ENCODE measurements at regions not wholly inside any gene's neighbourhood (a gene's known extent, or its start where the extent isn't known, plus 50 kb on each side); places are given as distances from the start of the nearest gene placed in this dataset.

- CTCF ChIA-PET, result no interaction called here
Measured at GRCh38 chr2:220181165-220181564, 553.7 kb downstream of the SLC4A3 start.

GRCh38 chr2:220182790-220183189, 555.4 kb downstream of the SLC4A3 start:
- H3K4me1 Mint-ChIP-seq, result no peaks in the 10 kb centered on the region
- H3K9me3 Mint-ChIP-seq, result no peaks in the 10 kb centered on the region
- no peak for DNase-seq
- H3K36me3 Mint-ChIP-seq, result no peaks in the 10 kb centered on the region
- CTCF ChIA-PET, result no interaction called here
- no peaks in the 10 kb centered on the region for H3K27me3 Mint-ChIP-seq
- no peak overlapping the region for H3K4me3 Mint-ChIP-seq
- no peak overlapping the region for H3K27ac Mint-ChIP-seq

More at GRCh38 chr2:220181165-220181564, 553.7 kb downstream of the SLC4A3 start:
- Mint-ChIP-seq H3K4me3 (no peak overlapping the region), H3K27ac (no peak overlapping the region), H3K9me3 (no peaks in the 10 kb centered on the region), H3K27me3 (no peaks in the 10 kb centered on the region), H3K4me1 (no peaks in the 10 kb centered on the region), H3K36me3 (no peaks in the 10 kb centered on the region)
- no peak for DNase-seq

GRCh38 chr2:220185766-220186305, 558.4 kb downstream of the SLC4A3 start:
- Mint-ChIP-seq H3K27ac (no peak overlapping the region), H3K27me3 (no peaks in the 10 kb centered on the region), H3K9me3 (no peaks in the 10 kb centered on the region), H3K4me3 (no peak overlapping the region), H3K36me3 (no peaks in the 10 kb centered on the region), H3K4me1 (no peaks in the 10 kb centered on the region)
- DNase-seq, result no peak
- CTCF ChIA-PET, result no interaction called here

GRCh38 chr2:220188031-220188430, 560.6 kb downstream of the SLC4A3 start:
- no peak for DNase-seq
- H3K4me1 Mint-ChIP-seq, result no peaks in the 10 kb centered on the region
- CTCF ChIA-PET, result no interaction called here
- no peaks in the 10 kb centered on the region for H3K27me3 Mint-ChIP-seq
- H3K4me3 Mint-ChIP-seq, result no peak overlapping the region
- peaks cover 2% of the 10 kb centered on the region for H3K9me3 Mint-ChIP-seq
- no peak overlapping the region for H3K27ac Mint-ChIP-seq
- H3K36me3 Mint-ChIP-seq, result no peaks in the 10 kb centered on the region

- no peaks in the 10 kb centered on the region for H3K27me3 Mint-ChIP-seq
- no peaks in the 10 kb centered on the region for H3K36me3 Mint-ChIP-seq
- CTCF ChIA-PET, result no interaction called here
- H3K27ac Mint-ChIP-seq, result no peak overlapping the region
- no peak overlapping the region for H3K4me3 Mint-ChIP-seq
- no peak for DNase-seq
- no peaks in the 10 kb centered on the region for H3K4me1 Mint-ChIP-seq
- peaks cover 2% of the 10 kb centered on the region for H3K9me3 Mint-ChIP-seq
Measured at GRCh38 chr2:220191031-220191430, 563.6 kb downstream of the SLC4A3 start.

- CTCF ChIA-PET, result no interaction called here
- no peak for DNase-seq
- Mint-ChIP-seq H3K27me3 (no peaks in the 10 kb centered on the region), H3K4me3 (no peak overlapping the region), H3K4me1 (no peaks in the 10 kb centered on the region), H3K9me3 (peaks cover 2% of the 10 kb centered on the region), H3K27ac (no peak overlapping the region), H3K36me3 (no peaks in the 10 kb centered on the region)
Measured at GRCh38 chr2:220191737-220192136, 564.3 kb downstream of the SLC4A3 start.

- no peaks in the 10 kb centered on the region for H3K4me1 Mint-ChIP-seq
- CTCF ChIA-PET, result no interaction called here
- H3K27me3 Mint-ChIP-seq, result no peaks in the 10 kb centered on the region
- H3K36me3 Mint-ChIP-seq, result no peaks in the 10 kb centered on the region
- H3K27ac Mint-ChIP-seq, result no peak overlapping the region
- peaks cover 4% of the 10 kb centered on the region for H3K9me3 Mint-ChIP-seq
- no peak for DNase-seq
- H3K4me3 Mint-ChIP-seq, result no peak overlapping the region
Measured at GRCh38 chr2:220192994-220193753, 565.7 kb downstream of the SLC4A3 start.

- Mint-ChIP-seq H3K4me3 (no peak overlapping the region), H3K9me3 (peaks cover 7% of the 10 kb centered on the region), H3K4me1 (no peaks in the 10 kb centered on the region), H3K27me3 (no peaks in the 10 kb centered on the region), H3K27ac (no peak overlapping the region), H3K36me3 (no peaks in the 10 kb centered on the region)
- CTCF ChIA-PET, result no interaction called here
- no peak for DNase-seq
Measured at GRCh38 chr2:220194630-220195584, 567.5 kb downstream of the SLC4A3 start.

- no peaks in the 10 kb centered on the region for H3K4me1 Mint-ChIP-seq
- DNase-seq, result no peak
- CTCF ChIA-PET, result no interaction called here
Measured at GRCh38 chr2:220198896-220199295, 571.5 kb downstream of the SLC4A3 start.

GRCh38 chr2:220202066-220202465, 574.6 kb downstream of the SLC4A3 start:
- Mint-ChIP-seq H3K4me1 (no peaks in the 10 kb centered on the region), H3K27me3 (no peaks in the 10 kb centered on the region), H3K4me3 (no peak overlapping the region), H3K36me3 (no peaks in the 10 kb centered on the region), H3K27ac (no peak overlapping the region), H3K9me3 (peaks cover 9% of the 10 kb centered on the region)
- DNase-seq, result no peak
- CTCF ChIA-PET, result no interaction called here

More at GRCh38 chr2:220198896-220199295, 571.5 kb downstream of the SLC4A3 start:
- H3K27ac Mint-ChIP-seq, result no peak overlapping the region
- H3K9me3 Mint-ChIP-seq, result peaks cover 9% of the 10 kb centered on the region
- H3K4me3 Mint-ChIP-seq, result no peak overlapping the region
- no peaks in the 10 kb centered on the region for H3K27me3 Mint-ChIP-seq
- H3K36me3 Mint-ChIP-seq, result no peaks in the 10 kb centered on the region

GRCh38 chr2:220209093-220209492, 581.7 kb downstream of the SLC4A3 start:
- Mint-ChIP-seq H3K36me3 (no peaks in the 10 kb centered on the region), H3K9me3 (no peaks in the 10 kb centered on the region)

GRCh38 chr2:220209751-220210150, 582.3 kb downstream of the SLC4A3 start:
- H3K36me3 Mint-ChIP-seq, result no peaks in the 10 kb centered on the region
- no peaks in the 10 kb centered on the region for H3K27me3 Mint-ChIP-seq
- CTCF ChIA-PET, result no interaction called here
- no peak for DNase-seq
- no peaks in the 10 kb centered on the region for H3K4me1 Mint-ChIP-seq
- no peaks in the 10 kb centered on the region for H3K9me3 Mint-ChIP-seq
- no peak overlapping the region for H3K4me3 Mint-ChIP-seq
- no peak overlapping the region for H3K27ac Mint-ChIP-seq

More at GRCh38 chr2:220209093-220209492, 581.7 kb downstream of the SLC4A3 start:
- DNase-seq, result no peak
- Mint-ChIP-seq H3K27ac (no peak overlapping the region), H3K4me1 (no peaks in the 10 kb centered on the region), H3K4me3 (no peak overlapping the region), H3K27me3 (no peaks in the 10 kb centered on the region)
- CTCF ChIA-PET, result no interaction called here

- no peaks in the 10 kb centered on the region for H3K27me3 Mint-ChIP-seq
- H3K4me1 Mint-ChIP-seq, result no peaks in the 10 kb centered on the region
- no peak for DNase-seq
- CTCF ChIA-PET, result no interaction called here
- H3K36me3 Mint-ChIP-seq, result no peaks in the 10 kb centered on the region
- no peaks in the 10 kb centered on the region for H3K9me3 Mint-ChIP-seq
- no peak overlapping the region for H3K27ac Mint-ChIP-seq
- H3K4me3 Mint-ChIP-seq, result no peak overlapping the region
Measured at GRCh38 chr2:220212296-220213080, 585.1 kb downstream of the SLC4A3 start.

GRCh38 chr2:220215785-220216184, 588.4 kb downstream of the SLC4A3 start:
- no peaks in the 10 kb centered on the region for H3K4me1 Mint-ChIP-seq
- no peaks in the 10 kb centered on the region for H3K36me3 Mint-ChIP-seq
- H3K27me3 Mint-ChIP-seq, result no peaks in the 10 kb centered on the region
- H3K4me3 Mint-ChIP-seq, result no peak overlapping the region
- H3K9me3 Mint-ChIP-seq, result no peaks in the 10 kb centered on the region
- DNase-seq, result no peak
- CTCF ChIA-PET, result no interaction called here
- H3K27ac Mint-ChIP-seq, result no peak overlapping the region
